ENCODE measurements at regions not wholly inside any gene's neighbourhood (a gene's known extent, or its start where the extent isn't known, plus 50 kb on each side); places are given as distances from the start of the nearest gene placed in this dataset.

- no peaks in the 10 kb centered on the region for H3F3A ChIP-seq (ENCODE audit: low read depth)
- no peak for TF ChIP-seq CTCF (conservative IDR thresholded peaks at IDR 0.05; ENCODE audit: low read length)
- TF ChIP-seq EZH2phosphoT487 (IDR thresholded peaks at IDR 0.05; ENCODE audit: borderline replicate concordance) = no peak
- no peaks in the 10 kb centered on the region for H3K27me3 ChIP-seq (ENCODE audit: insufficient read depth, low read length, poor library complexity, severe bottlenecking)
Measured at GRCh38 chr7:31455844-31456243, 58.0 kb upstream of the ITPRID1 start.

GRCh38 chr7:31456646-31457368 lies 57.1 kb upstream of the ITPRID1 start:
- Histone ChIP-seq H3K79me2 (ENCODE audit: insufficient read depth, low read length) (no peaks in the 10 kb centered on the region), H3K4me3 (ENCODE audit: low read length, poor library complexity, severe bottlenecking) (no peak overlapping the region), H3K36me3 (ENCODE audit: insufficient read depth, low read length) (no peaks in the 10 kb centered on the region), H3K27me3 (ENCODE audit: insufficient read depth, low read length, poor library complexity, severe bottlenecking) (no peaks in the 10 kb centered on the region), H3K4me2 (ENCODE audit: low read depth, low read length, poor library complexity, severe bottlenecking) (no peak overlapping the region), H3K9me2 (replicated peaks; ENCODE audit: low read depth, low read length) (no peaks in the 10 kb centered on the region), H3F3A (ENCODE audit: low read depth) (no peaks in the 10 kb centered on the region), H4K20me1 (ENCODE audit: insufficient read depth, low read length, poor library complexity, severe bottlenecking) (no peaks in the 10 kb centered on the region), H3K4me1 (ENCODE audit: insufficient read depth, low read length, poor library complexity, severe bottlenecking) (no peaks in the 10 kb centered on the region), H2AFZ (ENCODE audit: low read length) (no peak overlapping the region), H3K9ac (ENCODE audit: low read depth, low read length, poor library complexity, severe bottlenecking) (no peak overlapping the region), H3K9me3 (ENCODE audit: insufficient read depth, low read depth, low read length) (no peaks in the 10 kb centered on the region)
- no peak for TF ChIP-seq CTCF (conservative IDR thresholded peaks at IDR 0.05; ENCODE audit: low read length)
- TF ChIP-seq EZH2phosphoT487 (IDR thresholded peaks at IDR 0.05; ENCODE audit: borderline replicate concordance) = no peak

More at GRCh38 chr7:31455844-31456243, 58.0 kb upstream of the ITPRID1 start:
- Histone ChIP-seq H3K9me2 (replicated peaks; ENCODE audit: low read depth, low read length) (no peaks in the 10 kb centered on the region), H3K9ac (ENCODE audit: low read depth, low read length, poor library complexity, severe bottlenecking) (no peak overlapping the region), H3K79me2 (ENCODE audit: insufficient read depth, low read length) (no peaks in the 10 kb centered on the region), H3K4me3 (ENCODE audit: low read length, poor library complexity, severe bottlenecking) (no peak overlapping the region), H3K4me2 (ENCODE audit: low read depth, low read length, poor library complexity, severe bottlenecking) (no peak overlapping the region), H3K36me3 (ENCODE audit: insufficient read depth, low read length) (no peaks in the 10 kb centered on the region), H2AFZ (ENCODE audit: low read length) (no peak overlapping the region), H4K20me1 (ENCODE audit: insufficient read depth, low read length, poor library complexity, severe bottlenecking) (no peaks in the 10 kb centered on the region), H3K4me1 (ENCODE audit: insufficient read depth, low read length, poor library complexity, severe bottlenecking) (no peaks in the 10 kb centered on the region), H3K9me3 (ENCODE audit: insufficient read depth, low read depth, low read length) (no peaks in the 10 kb centered on the region)

GRCh38 chr7:31457551-31457950 lies 56.3 kb upstream of the ITPRID1 start:
- Histone ChIP-seq H3F3A (ENCODE audit: low read depth) (no peaks in the 10 kb centered on the region), H3K79me2 (ENCODE audit: insufficient read depth, low read length) (no peaks in the 10 kb centered on the region), H3K9me2 (replicated peaks; ENCODE audit: low read depth, low read length) (no peaks in the 10 kb centered on the region), H2AFZ (ENCODE audit: low read length) (no peak overlapping the region), H3K27me3 (ENCODE audit: insufficient read depth, low read length, poor library complexity, severe bottlenecking) (no peaks in the 10 kb centered on the region), H3K9me3 (ENCODE audit: insufficient read depth, low read depth, low read length) (no peaks in the 10 kb centered on the region), H3K36me3 (ENCODE audit: insufficient read depth, low read length) (no peaks in the 10 kb centered on the region), H4K20me1 (ENCODE audit: insufficient read depth, low read length, poor library complexity, severe bottlenecking) (no peaks in the 10 kb centered on the region), H3K4me3 (ENCODE audit: low read length, poor library complexity, severe bottlenecking) (no peak overlapping the region), H3K4me1 (ENCODE audit: insufficient read depth, low read length, poor library complexity, severe bottlenecking) (no peaks in the 10 kb centered on the region), H3K4me2 (ENCODE audit: low read depth, low read length, poor library complexity, severe bottlenecking) (no peak overlapping the region), H3K9ac (ENCODE audit: low read depth, low read length, poor library complexity, severe bottlenecking) (no peak overlapping the region)
- TF ChIP-seq EZH2phosphoT487 (IDR thresholded peaks at IDR 0.05; ENCODE audit: borderline replicate concordance) (no peak), CTCF (conservative IDR thresholded peaks at IDR 0.05; ENCODE audit: low read length) (no peak)

Data from Loucy (cell line).